NB4 (cell line): ENCODE measurements at regions not wholly inside any gene's neighbourhood (a gene's known extent, or its start where the extent isn't known, plus 50 kb on each side); places are given as distances from the start of the nearest gene placed in this dataset.

Source experiments
- CTCF ChIP-seq: IDR thresholded peaks from one replicate; pipeline ENCODE4 v1.5.1; 2012; ENCODE audit warnings: low read depth, low read length
- MAX ChIP-seq: IDR thresholded peaks from 2 replicates; pipeline ENCODE4 v1.6.1; 2011; ENCODE audit warnings: low read depth, low read length
- MYC ChIP-seq: IDR thresholded peaks from 2 replicates; pipeline ENCODE4 v1.6.1; 2011; ENCODE audit warnings: low read depth, low read length
- POLR2A ChIP-seq: IDR thresholded peaks from 2 replicates; pipeline ENCODE4 v1.6.1; 2011; ENCODE audit warnings: mild to moderate bottlenecking; ENCODE audit not compliant: insufficient read length; ENCODE audit errors: extremely low read depth

DNA sequence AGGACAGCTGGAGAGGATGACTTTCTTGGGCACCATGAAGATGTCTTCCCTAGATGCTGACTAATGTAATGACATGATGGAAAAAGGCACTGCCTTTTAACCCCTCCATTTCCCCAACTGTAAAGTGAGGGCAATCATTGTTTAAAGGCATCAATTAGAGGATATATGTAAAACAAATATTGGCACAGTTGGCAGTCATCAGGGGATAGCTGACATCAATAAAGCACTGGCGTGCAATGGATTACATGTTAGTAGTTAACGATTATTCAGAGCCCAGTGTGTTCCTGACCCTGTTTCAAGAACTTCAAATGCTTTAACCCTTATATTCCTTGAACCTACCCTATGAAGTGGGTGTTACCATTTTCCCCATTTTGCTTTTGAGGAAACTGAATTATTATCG, 100.7 kb downstream of the TMEM114 start:
- no peak for TF ChIP-seq CTCF
- no peak for TF ChIP-seq MYC
- no peak for TF ChIP-seq MAX
- TF ChIP-seq POLR2A: no peak
